Effector memory CD4-positive, alpha-beta T cell (primary cell): ENCODE measurements at regions not wholly inside any gene's neighbourhood (a gene's known extent, or its start where the extent isn't known, plus 50 kb on each side); places are given as distances from the start of the nearest gene placed in this dataset.
"Not testable (repeated sequence)": the region's sequence is repeated elsewhere in the genome, so short reads cannot be mapped to it uniquely, and the experiment has no call there.

Experiments used
- DNase-seq, 3 donors: peaks; one replicate each; pipeline ENCODE4 v3.0.0-alpha.2; 2020
- H3K27ac ChIP-seq: 2 replicates; pipeline ENCODE4 v1.7.0; 2013; ENCODE audit warnings: mild to moderate bottlenecking, low read length, moderate library complexity; ENCODE audit not compliant: insufficient read depth, poor library complexity, severe bottlenecking
- H3K27me3 ChIP-seq: replicated peaks from 2 replicates; pipeline ENCODE4 v1.7.0; 2013; ENCODE audit warnings: mild to moderate bottlenecking, low read length; ENCODE audit not compliant: insufficient read depth, control insufficient read depth, poor library complexity, severe bottlenecking
- H3K36me3 ChIP-seq: 2 replicates; pipeline ENCODE4 v1.7.0; 2013; ENCODE audit warnings: mild to moderate bottlenecking, low read length, moderate library complexity; ENCODE audit not compliant: control insufficient read depth, insufficient read depth
- H3K4me1 ChIP-seq: 2 replicates; pipeline ENCODE4 v1.7.0; 2013; ENCODE audit warnings: low read length, mild to moderate bottlenecking; ENCODE audit not compliant: control insufficient read depth, insufficient read depth, poor library complexity, severe bottlenecking
- H3K4me3 ChIP-seq: 2 replicates; pipeline ENCODE4 v1.7.0; 2013; ENCODE audit warnings: low read length, low read depth, mild to moderate bottlenecking; ENCODE audit not compliant: insufficient read depth, poor library complexity, severe bottlenecking
- H3K9me3 ChIP-seq: 2 replicates; pipeline ENCODE4 v1.7.0; 2013; ENCODE audit warnings: mild to moderate bottlenecking, low read length, moderate library complexity; ENCODE audit not compliant: control insufficient read depth

GRCh38 chr14:55781046-55781445, 201.0 kb downstream of the KTN1 start:
- H3K4me3 ChIP-seq = no peak overlapping the region
- H3K9me3 ChIP-seq = no peaks in the 10 kb centered on the region
- no peaks in the 10 kb centered on the region for H3K36me3 ChIP-seq
- H3K4me1 ChIP-seq = no peaks in the 10 kb centered on the region
- H3K27ac ChIP-seq = no peak overlapping the region
- DNase-seq = no peak
- H3K27me3 ChIP-seq = no peaks in the 10 kb centered on the region

- no peak overlapping the region for H3K27ac ChIP-seq
- no peaks in the 10 kb centered on the region for H3K9me3 ChIP-seq
- H3K4me1 ChIP-seq = no peaks in the 10 kb centered on the region
- DNase-seq = no peak
- no peak overlapping the region for H3K4me3 ChIP-seq
- H3K36me3 ChIP-seq = no peaks in the 10 kb centered on the region
- no peaks in the 10 kb centered on the region for H3K27me3 ChIP-seq
These were observed 202.2 kb downstream of the KTN1 start for GRCh38 chr14:55782166-55782565.

- Histone ChIP-seq H3K27ac (no peak overlapping the region), H3K27me3 (no peaks in the 10 kb centered on the region), H3K9me3 (no peaks in the 10 kb centered on the region), H3K36me3 (no peaks in the 10 kb centered on the region), H3K4me1 (no peaks in the 10 kb centered on the region), H3K4me3 (no peak overlapping the region)
- DNase-seq = no peak
These were observed 209.4 kb downstream of the KTN1 start for GRCh38 chr14:55789406-55789805.

GRCh38 chr14:55794655-55795595, 214.9 kb downstream of the KTN1 start:
- Histone ChIP-seq H3K27ac (no peak overlapping the region), H3K4me3 (no peak overlapping the region), H3K36me3 (no peaks in the 10 kb centered on the region), H3K9me3 (no peaks in the 10 kb centered on the region), H3K4me1 (no peaks in the 10 kb centered on the region), H3K27me3 (no peaks in the 10 kb centered on the region)
- DNase-seq = no peak

GRCh38 chr14:55796513-55796912, 216.5 kb downstream of the KTN1 start:
- H3K36me3 ChIP-seq, H3K27me3 ChIP-seq, H3K4me3 ChIP-seq, DNase-seq, H3K9me3 ChIP-seq, H3K4me1 ChIP-seq, H3K27ac ChIP-seq: not testable (repeated sequence)

GRCh38 chr14:55798406-55798805, 218.4 kb downstream of the KTN1 start:
- Histone ChIP-seq H3K4me3 (no peak overlapping the region), H3K9me3 (no peaks in the 10 kb centered on the region), H3K4me1 (no peaks in the 10 kb centered on the region), H3K27ac (no peak overlapping the region), H3K36me3 (no peaks in the 10 kb centered on the region), H3K27me3 (no peaks in the 10 kb centered on the region)
- no peak for DNase-seq

- Histone ChIP-seq H3K4me3 (no peak overlapping the region), H3K36me3 (no peaks in the 10 kb centered on the region), H3K4me1 (no peaks in the 10 kb centered on the region), H3K27ac (no peak overlapping the region), H3K9me3 (no peaks in the 10 kb centered on the region), H3K27me3 (no peaks in the 10 kb centered on the region)
- DNase-seq = no peak
These were observed 219.6 kb downstream of the KTN1 start for GRCh38 chr14:55799508-55800095.

GRCh38 chr14:55800156-55800785, 220.3 kb downstream of the KTN1 start:
- Histone ChIP-seq H3K4me1 (no peaks in the 10 kb centered on the region), H3K27ac (no peak overlapping the region), H3K27me3 (no peaks in the 10 kb centered on the region), H3K9me3 (no peaks in the 10 kb centered on the region), H3K4me3 (no peak overlapping the region), H3K36me3 (no peaks in the 10 kb centered on the region)
- no peak for DNase-seq

- Histone ChIP-seq H3K27ac (no peak overlapping the region), H3K4me3 (no peak overlapping the region), H3K36me3 (no peaks in the 10 kb centered on the region), H3K9me3 (no peaks in the 10 kb centered on the region), H3K27me3 (no peaks in the 10 kb centered on the region), H3K4me1 (no peaks in the 10 kb centered on the region)
- DNase-seq = no peak
These were observed 221.1 kb downstream of the KTN1 start for GRCh38 chr14:55801121-55801520.
